Activated B cell treated with CpG ODN at 0.5 μM for 24 hours (primary cell): ENCODE measurements at regions not wholly inside any gene's neighbourhood (a gene's known extent, or its start where the extent isn't known, plus 50 kb on each side); places are given as distances from the start of the nearest gene placed in this dataset.

Experiments used
- ATAC-seq: fragments of 200-7000 bp; cut with Tn5 transposase; one replicate; pipeline ENCODE4 v1.10.0; 2021; ENCODE audit warnings: low read depth, mild to moderate bottlenecking, moderate library complexity
- CTCF ChIA-PET: fragments of 350-600 bp; sonication (Branson Sonifier 250); formaldehyde crosslinking; loops from one replicate; lab custom pipeline; 2021; ENCODE audit warnings: antibody characterized with exemption; lab: Charles Lee
- POLR2A ChIA-PET: fragments of 350-600 bp; sonication (Branson Sonifier 250); formaldehyde crosslinking; loops from one replicate; lab custom pipeline; 2021; ENCODE audit warnings: antibody characterized with exemption; lab: Charles Lee
- DNase-seq: peaks from one replicate; pipeline ENCODE4 v3.0.0; 2022
- H3K27ac Mint-ChIP-seq: one replicate; pipeline ENCODE4 v1.8.0; 2020; ENCODE audit warnings: mixed read lengths
- H3K27me3 Mint-ChIP-seq: one replicate; pipeline ENCODE4 v1.8.0; 2021; ENCODE audit warnings: mixed read lengths
- H3K36me3 Mint-ChIP-seq: one replicate; pipeline ENCODE4 v1.8.0; 2021; ENCODE audit warnings: low read depth, mixed read lengths
- H3K4me1 Mint-ChIP-seq: one replicate; pipeline ENCODE4 v1.8.0; 2021; ENCODE audit warnings: mixed read lengths
- H3K4me3 Mint-ChIP-seq: one replicate; pipeline ENCODE4 v1.8.0; 2020; ENCODE audit warnings: mild to moderate bottlenecking, mixed read lengths
- H3K9me3 Mint-ChIP-seq: one replicate; pipeline ENCODE4 v1.8.0; 2020; ENCODE audit warnings: mixed read lengths
- CTCF ChIP-seq: fragments of 200-600 bp; IDR thresholded peaks from one replicate; pipeline ENCODE4 v1.8.0; 2022; ENCODE audit warnings: antibody characterized with exemption, mild to moderate bottlenecking
- intact Hi-C: fragments of 100-400 bp; cut with micrococcal nuclease; formaldehyde crosslinking; loops from one replicate; pipeline ENCODE4 v1.15.1; 2024

- H3K27ac Mint-ChIP-seq, result no peak overlapping the region
- no peaks in the 10 kb centered on the region for H3K4me1 Mint-ChIP-seq
- no peaks in the 10 kb centered on the region for H3K27me3 Mint-ChIP-seq
- no peak overlapping the region for H3K4me3 Mint-ChIP-seq
- ATAC-seq (no peak), DNase-seq (no peak)
- intact Hi-C loops, result no loop called here
- ChIA-PET CTCF (no interaction called here), POLR2A (no interaction called here)
- no peaks in the 10 kb centered on the region for H3K36me3 Mint-ChIP-seq
- no peak for TF ChIP-seq CTCF
- H3K9me3 Mint-ChIP-seq, result no peaks in the 10 kb centered on the region
Observed at GRCh38 chr20:40434122-40434521, 254.9 kb downstream of the MAFB start.

- H3K4me1 Mint-ChIP-seq, result no peaks in the 10 kb centered on the region
- CTCF ChIA-PET, result no interaction called here
- intact Hi-C loops, result no loop called here
Observed at GRCh38 chr20:40433341-40433861, 255.6 kb downstream of the MAFB start.

GRCh38 chr20:40431611-40432010 is 257.4 kb downstream of the MAFB start:
- Mint-ChIP-seq H3K36me3 (no peaks in the 10 kb centered on the region), H3K4me1 (no peaks in the 10 kb centered on the region), H3K9me3 (peaks cover 3% of the 10 kb centered on the region), H3K27ac (no peak overlapping the region), H3K27me3 (peaks cover 2% of the 10 kb centered on the region), H3K4me3 (no peak overlapping the region)
- CTCF ChIA-PET, result no interaction called here
- POLR2A ChIA-PET, result no interaction called here
- intact Hi-C loops, result no loop called here
- TF ChIP-seq CTCF, result no peak
- ATAC-seq (no peak), DNase-seq (no peak)

More at GRCh38 chr20:40433341-40433861, 255.6 kb downstream of the MAFB start:
- Mint-ChIP-seq H3K27ac (no peak overlapping the region), H3K36me3 (no peaks in the 10 kb centered on the region), H3K4me3 (no peak overlapping the region), H3K27me3 (no peaks in the 10 kb centered on the region), H3K9me3 (no peaks in the 10 kb centered on the region)
- POLR2A ChIA-PET, result no interaction called here
- ATAC-seq (no peak), DNase-seq (no peak)
- no peak for TF ChIP-seq CTCF

GRCh38 chr20:40431112-40431511 is 257.9 kb downstream of the MAFB start:
- peaks cover 2% of the 10 kb centered on the region for H3K27me3 Mint-ChIP-seq

GRCh38 chr20:40427026-40427425 is 262.0 kb downstream of the MAFB start:
- TF ChIP-seq CTCF, result no peak
- POLR2A ChIA-PET, result no interaction called here
- Mint-ChIP-seq H3K9me3 (peaks cover 3% of the 10 kb centered on the region), H3K27me3 (peaks cover 2% of the 10 kb centered on the region), H3K36me3 (no peaks in the 10 kb centered on the region), H3K27ac (no peak overlapping the region), H3K4me3 (no peak overlapping the region), H3K4me1 (no peaks in the 10 kb centered on the region)
- no peak for ATAC-seq
- intact Hi-C loops, result no loop called here
- CTCF ChIA-PET, result no interaction called here
- DNase-seq, result no peak

More at GRCh38 chr20:40431112-40431511, 257.9 kb downstream of the MAFB start:
- H3K4me3 Mint-ChIP-seq, result no peak overlapping the region
- no peak for DNase-seq
- H3K9me3 Mint-ChIP-seq, result peaks cover 3% of the 10 kb centered on the region
- ChIA-PET POLR2A (no interaction called here), CTCF (no interaction called here)
- intact Hi-C loops, result no loop called here
- H3K4me1 Mint-ChIP-seq, result no peaks in the 10 kb centered on the region
- no peaks in the 10 kb centered on the region for H3K36me3 Mint-ChIP-seq
- ATAC-seq, result no peak
- TF ChIP-seq CTCF, result no peak
- H3K27ac Mint-ChIP-seq, result no peak overlapping the region
